ENCODE measurements at regions not wholly inside any gene's neighbourhood (a gene's known extent, or its start where the extent isn't known, plus 50 kb on each side); places are given as distances from the start of the nearest gene placed in this dataset.

DNA sequence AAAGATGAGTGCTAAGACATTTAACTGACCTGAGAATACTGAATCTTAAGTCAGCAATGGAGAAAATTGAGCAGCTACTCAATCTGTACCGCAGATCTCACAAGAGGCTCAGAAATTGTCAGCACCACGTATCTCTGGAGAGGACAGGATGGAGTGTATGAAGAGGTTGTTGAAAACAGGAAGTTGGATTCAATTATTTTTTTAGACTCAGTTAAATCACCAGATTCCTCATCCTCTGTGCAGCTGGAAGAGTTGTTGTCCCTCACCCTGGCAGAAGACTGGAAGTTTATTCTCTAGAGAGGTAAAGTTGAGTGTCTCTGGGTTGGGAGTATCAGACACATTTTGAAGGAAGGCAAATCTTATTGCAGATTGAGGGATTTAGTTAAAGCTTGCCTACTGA is 114.9 kb upstream of the NT5C1B start:
- ChIA-PET CTCF (ENCODE audit: low intra/inter-chr PET ratio) (no interaction called here), POLR2A (no interaction called here)
- ATAC-seq = no peak
- in situ Hi-C loops (cut with MboI) = no loop called here
- Histone ChIP-seq H2AFZ (ENCODE audit: low read depth, low read length) (no peak overlapping the region), H3K9ac (ENCODE audit: insufficient read depth in 1 of 2, low read depth in 2 of 2, low read length in 2 of 2) (no peak overlapping the region), H3K27me3 (ENCODE audit: control insufficient read depth in 2 of 2, insufficient read depth in 2 of 2, low read length in 2 of 2) (no peaks in the 10 kb centered on the region), H3K9me3 (replicated peaks; ENCODE audit: control insufficient read depth, insufficient read depth, low read depth, low read length) (no peaks in the 10 kb centered on the region), H3K4me2 (ENCODE audit: insufficient read depth, low read length) (no peak overlapping the region), H3K36me3 (ENCODE audit: control insufficient read depth, insufficient read depth, low read length) (no peaks in the 10 kb centered on the region), H3K4me3 (no peak overlapping the region), H3K79me2 (ENCODE audit: control insufficient read depth, insufficient read depth, low read length) (no peaks in the 10 kb centered on the region), H4K20me1 (replicated peaks; ENCODE audit: control insufficient read depth, insufficient read depth, low read length) (no peaks in the 10 kb centered on the region), H3K4me1 (replicated peaks in 1 of 2; ENCODE audit: control insufficient read depth in 2 of 2, insufficient read depth in 2 of 2, low read length in 2 of 2) (no peaks in the 10 kb centered on the region), H3K9me1 (ENCODE audit: control insufficient read depth, insufficient read depth, low read length) (no peaks in the 10 kb centered on the region), H3K27ac (ENCODE audit: extremely low read depth, low read depth, low read length) (no peak overlapping the region)
- no TSS peak for BruUV-seq (replicated peaks)
- 3% methylated on average over 2 of the region's 2 CpGs for WGBS (ENCODE audit: insufficient coverage, low coverage, missing lambda C conversion rate)
- intact Hi-C loops (cut with micrococcal nuclease) = no loop called here
- no peak for FAIRE-seq
- TF ChIP-seq ZC3H11A (IDR thresholded peaks at IDR 0.05; ENCODE audit: low read depth, low read length) (no peak), ZNF436 (CRISPR knock-in tag; IDR thresholded peaks at IDR 0.05) (no peak), NCOA2 (IDR thresholded peaks at IDR 0.05; ENCODE audit: partially characterized antibody in 2 of 2) (no peak), BACH1 (tag; IDR thresholded peaks at IDR 0.05) (no peak), ZNF507 (tag; conservative IDR thresholded peaks at IDR 0.05) (no peak), FOS (IDR thresholded peaks at IDR 0.05; ENCODE audit: extremely low read depth, insufficient read length) (no peak), NONO (IDR thresholded peaks at IDR 0.05; ENCODE audit: low read depth in 2 of 2, low read length in 1 of 2) (no peak), ZFP30 (CRISPR knock-in tag; IDR thresholded peaks at IDR 0.05; ENCODE audit: borderline replicate concordance) (no peak), SNIP1 (IDR thresholded peaks at IDR 0.05; ENCODE audit: low read depth) (no peak), ZNF79 (CRISPR knock-in tag; IDR thresholded peaks at IDR 0.05; ENCODE audit: low read depth) (no peak), ZNF551 (CRISPR knock-in tag; IDR thresholded peaks at IDR 0.05) (no peak), DACH1 (IDR thresholded peaks at IDR 0.05; ENCODE audit: partially characterized antibody) (no peak), TEAD4 (IDR thresholded peaks at IDR 0.05; ENCODE audit: low read length) (no peak), TEAD4 (CRISPR knock-in tag; IDR thresholded peaks at IDR 0.05; ENCODE audit: borderline replicate concordance) (no peak), PCBP2 (IDR thresholded peaks at IDR 0.05; ENCODE audit: low read depth, low read length, poor library complexity, severe bottlenecking) (no peak), MIER1 (IDR thresholded peaks at IDR 0.05; ENCODE audit: low read depth) (no peak), ESRRA (IDR thresholded peaks at IDR 0.05; ENCODE audit: borderline replicate concordance, low read depth) (no peak), ADNP (tag; IDR thresholded peaks at IDR 0.05) (no peak)
- TF ChIP-seq, protein P1, sequence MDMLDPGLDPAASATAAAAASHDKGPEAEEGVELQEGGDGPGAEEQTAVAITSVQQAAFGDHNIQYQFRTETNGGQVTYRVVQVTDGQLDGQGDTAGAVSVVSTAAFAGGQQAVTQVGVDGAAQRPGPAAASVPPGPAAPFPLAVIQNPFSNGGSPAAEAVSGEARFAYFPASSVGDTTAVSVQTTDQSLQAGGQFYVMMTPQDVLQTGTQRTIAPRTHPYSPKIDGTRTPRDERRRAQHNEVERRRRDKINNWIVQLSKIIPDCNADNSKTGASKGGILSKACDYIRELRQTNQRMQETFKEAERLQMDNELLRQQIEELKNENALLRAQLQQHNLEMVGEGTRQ (CRISPR knock-in tag; IDR thresholded peaks at IDR 0.05) = no peak
- TF ChIP-seq, protein P2, sequence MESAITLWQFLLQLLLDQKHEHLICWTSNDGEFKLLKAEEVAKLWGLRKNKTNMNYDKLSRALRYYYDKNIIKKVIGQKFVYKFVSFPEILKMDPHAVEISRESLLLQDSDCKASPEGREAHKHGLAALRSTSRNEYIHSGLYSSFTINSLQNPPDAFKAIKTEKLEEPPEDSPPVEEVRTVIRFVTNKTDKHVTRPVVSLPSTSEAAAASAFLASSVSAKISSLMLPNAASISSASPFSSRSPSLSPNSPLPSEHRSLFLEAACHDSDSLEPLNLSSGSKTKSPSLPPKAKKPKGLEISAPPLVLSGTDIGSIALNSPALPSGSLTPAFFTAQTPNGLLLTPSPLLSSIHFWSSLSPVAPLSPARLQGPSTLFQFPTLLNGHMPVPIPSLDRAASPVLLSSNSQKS (CRISPR knock-in tag; IDR thresholded peaks at IDR 0.05) = no peak
- no peak for DNase-seq (ENCODE audit: extremely low read depth in 1 of 4, low spot score in 3 of 4)
